ENCODE measurements at regions not wholly inside any gene's neighbourhood (a gene's known extent, or its start where the extent isn't known, plus 50 kb on each side); places are given as distances from the start of the nearest gene placed in this dataset.

GRCh38 chr4:138512756-138513155, 270.6 kb upstream of the SLC7A11 start:
- no peak for DNase-seq (ENCODE audit: insufficient read length, low spot score, missing footprints)
- H3K79me2 ChIP-seq (ENCODE audit: insufficient read depth, low read length): no peaks in the 10 kb centered on the region
- H3K36me3 ChIP-seq (ENCODE audit: insufficient read depth, low read length): no peaks in the 10 kb centered on the region
- H3K4me2 ChIP-seq (ENCODE audit: insufficient read depth, low read length): no peak overlapping the region
- H3K4me3 ChIP-seq (ENCODE audit: insufficient read depth, low read length): no peak overlapping the region
- H3K27me3 ChIP-seq (ENCODE audit: insufficient read depth, low read length): no peaks in the 10 kb centered on the region
- H3K4me1 ChIP-seq (ENCODE audit: insufficient read depth, low read length): peaks cover 4% of the 10 kb centered on the region
- TF ChIP-seq, protein P1, sequence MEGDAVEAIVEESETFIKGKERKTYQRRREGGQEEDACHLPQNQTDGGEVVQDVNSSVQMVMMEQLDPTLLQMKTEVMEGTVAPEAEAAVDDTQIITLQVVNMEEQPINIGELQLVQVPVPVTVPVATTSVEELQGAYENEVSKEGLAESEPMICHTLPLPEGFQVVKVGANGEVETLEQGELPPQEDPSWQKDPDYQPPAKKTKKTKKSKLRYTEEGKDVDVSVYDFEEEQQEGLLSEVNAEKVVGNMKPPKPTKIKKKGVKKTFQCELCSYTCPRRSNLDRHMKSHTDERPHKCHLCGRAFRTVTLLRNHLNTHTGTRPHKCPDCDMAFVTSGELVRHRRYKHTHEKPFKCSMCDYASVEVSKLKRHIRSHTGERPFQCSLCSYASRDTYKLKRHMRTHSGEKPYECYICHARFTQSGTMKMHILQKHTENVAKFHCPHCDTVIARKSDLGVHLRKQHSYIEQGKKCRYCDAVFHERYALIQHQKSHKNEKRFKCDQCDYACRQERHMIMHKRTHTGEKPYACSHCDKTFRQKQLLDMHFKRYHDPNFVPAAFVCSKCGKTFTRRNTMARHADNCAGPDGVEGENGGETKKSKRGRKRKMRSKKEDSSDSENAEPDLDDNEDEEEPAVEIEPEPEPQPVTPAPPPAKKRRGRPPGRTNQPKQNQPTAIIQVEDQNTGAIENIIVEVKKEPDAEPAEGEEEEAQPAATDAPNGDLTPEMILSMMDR (IDR thresholded peaks at IDR 0.05; ENCODE audit: extremely low read depth, low read depth, low read length): no peak
- no peak overlapping the region for H3K27ac ChIP-seq (ENCODE audit: low read depth, low read length)
- no peaks in the 10 kb centered on the region for H4K20me1 ChIP-seq (ENCODE audit: insufficient read depth, low read length)
- no peak overlapping the region for H2AFZ ChIP-seq (ENCODE audit: low read length)
- H3K9me3 ChIP-seq (ENCODE audit: low read depth, low read length): no peaks in the 10 kb centered on the region

DNA sequence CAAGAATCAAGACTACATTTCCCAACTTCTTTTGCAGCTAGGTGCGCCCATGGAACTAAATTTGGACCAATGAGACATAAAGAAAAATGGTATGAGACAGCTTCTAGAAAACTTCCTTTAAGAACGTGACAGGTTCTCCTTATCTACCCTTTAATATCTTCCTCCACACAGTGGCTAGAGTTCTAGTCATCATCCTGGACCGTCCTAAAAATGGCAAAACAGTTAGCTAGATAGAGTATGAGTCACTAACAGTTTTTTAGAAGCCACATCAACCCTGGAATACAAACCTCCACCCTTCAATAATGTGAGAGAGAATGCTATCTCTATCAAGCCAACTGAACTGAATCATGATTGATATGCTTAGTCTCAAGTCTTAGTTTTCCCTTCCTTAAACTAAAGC, 267.9 kb upstream of the SLC7A11 start:
- no peaks in the 10 kb centered on the region for H3K36me3 ChIP-seq (ENCODE audit: insufficient read depth, low read length)
- H2AFZ ChIP-seq (ENCODE audit: low read length): no peak overlapping the region
- no peaks in the 10 kb centered on the region for H3K9me3 ChIP-seq (ENCODE audit: low read depth, low read length)
- H3K79me2 ChIP-seq (ENCODE audit: insufficient read depth, low read length): no peaks in the 10 kb centered on the region
- TF ChIP-seq, protein P1 (IDR thresholded peaks at IDR 0.05; ENCODE audit: extremely low read depth, low read depth, low read length): no peak
- no peak overlapping the region for H3K4me2 ChIP-seq (ENCODE audit: insufficient read depth, low read length)
- peaks cover 4% of the 10 kb centered on the region for H3K4me1 ChIP-seq (ENCODE audit: insufficient read depth, low read length)
- no peaks in the 10 kb centered on the region for H4K20me1 ChIP-seq (ENCODE audit: insufficient read depth, low read length)
- H3K27ac ChIP-seq (ENCODE audit: low read depth, low read length): no peak overlapping the region
- peak; percentile 84 for DNase-seq (ENCODE audit: insufficient read length, low spot score, missing footprints)
- H3K4me3 ChIP-seq (ENCODE audit: insufficient read depth, low read length): no peak overlapping the region
- no peaks in the 10 kb centered on the region for H3K27me3 ChIP-seq (ENCODE audit: insufficient read depth, low read length)

DNA sequence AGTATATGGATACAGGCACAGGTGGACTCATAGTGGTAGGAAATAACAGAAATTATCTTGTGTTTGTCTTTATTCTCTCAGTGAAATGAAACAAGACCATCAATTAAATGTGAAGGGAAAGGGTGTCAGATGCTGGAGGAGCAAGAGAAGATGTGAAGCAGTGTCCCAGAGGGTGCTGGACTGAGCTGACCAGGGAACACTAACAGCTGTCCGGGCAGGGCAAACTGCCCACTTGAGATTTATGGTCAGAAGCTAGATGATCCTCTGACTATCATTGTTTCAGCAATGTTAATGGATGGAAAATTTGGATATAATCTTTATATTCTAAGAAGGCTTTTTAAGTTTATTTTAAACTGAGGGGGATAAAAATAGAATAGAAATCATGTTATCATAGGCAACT, 267.2 kb upstream of the SLC7A11 start:
- TF ChIP-seq, protein P1 (IDR thresholded peaks at IDR 0.05; ENCODE audit: extremely low read depth, low read depth, low read length): no peak
- no peaks in the 10 kb centered on the region for H3K9me3 ChIP-seq (ENCODE audit: low read depth, low read length)
- no peak for DNase-seq (ENCODE audit: insufficient read length, low spot score, missing footprints)
- no peak overlapping the region for H3K27ac ChIP-seq (ENCODE audit: low read depth, low read length)
- peaks cover 4% of the 10 kb centered on the region for H3K4me1 ChIP-seq (ENCODE audit: insufficient read depth, low read length)
- no peak overlapping the region for H3K4me3 ChIP-seq (ENCODE audit: insufficient read depth, low read length)
- no peaks in the 10 kb centered on the region for H3K27me3 ChIP-seq (ENCODE audit: insufficient read depth, low read length)
- no peak overlapping the region for H3K4me2 ChIP-seq (ENCODE audit: insufficient read depth, low read length)
- no peaks in the 10 kb centered on the region for H4K20me1 ChIP-seq (ENCODE audit: insufficient read depth, low read length)
- H3K36me3 ChIP-seq (ENCODE audit: insufficient read depth, low read length): no peaks in the 10 kb centered on the region
- no peak overlapping the region for H2AFZ ChIP-seq (ENCODE audit: low read length)
- H3K79me2 ChIP-seq (ENCODE audit: insufficient read depth, low read length): no peaks in the 10 kb centered on the region

- Histone ChIP-seq H3K27me3 (ENCODE audit: insufficient read depth, low read length) (no peaks in the 10 kb centered on the region), H3K79me2 (ENCODE audit: insufficient read depth, low read length) (no peaks in the 10 kb centered on the region), H3K4me2 (ENCODE audit: insufficient read depth, low read length) (no peak overlapping the region), H3K27ac (ENCODE audit: low read depth, low read length) (no peak overlapping the region), H4K20me1 (ENCODE audit: insufficient read depth, low read length) (no peaks in the 10 kb centered on the region), H3K36me3 (ENCODE audit: insufficient read depth, low read length) (no peaks in the 10 kb centered on the region), H3K9me3 (ENCODE audit: low read depth, low read length) (no peaks in the 10 kb centered on the region), H3K4me3 (ENCODE audit: insufficient read depth, low read length) (no peak overlapping the region), H3K4me1 (ENCODE audit: insufficient read depth, low read length) (peaks cover 4% of the 10 kb centered on the region), H2AFZ (ENCODE audit: low read length) (peak overlapping the region; percentile 15)
- DNase-seq (ENCODE audit: insufficient read length, low spot score, missing footprints): no peak
- TF ChIP-seq, protein P1 (IDR thresholded peaks at IDR 0.05; ENCODE audit: extremely low read depth, low read depth, low read length): no peak
These were observed 265.4 kb upstream of the SLC7A11 start for GRCh38 chr4:138507522-138507921.
